ENCODE measurements at regions not wholly inside any gene's neighbourhood (a gene's known extent, or its start where the extent isn't known, plus 50 kb on each side); places are given as distances from the start of the nearest gene placed in this dataset.

GRCh38 chr19:34590228-34590627 is 86.7 kb downstream of the SCGB2B2 start:
- Histone ChIP-seq H3K36me3 (no peaks in the 10 kb centered on the region), H3K4me3 (no peak overlapping the region), H3K27me3 (ENCODE audit: low read depth) (no peaks in the 10 kb centered on the region), H3K4me1 (peaks cover 8% of the 10 kb centered on the region), H3K9me3 (replicated peaks) (no peaks in the 10 kb centered on the region), H3K27ac (replicated peaks) (no peak overlapping the region)
- no peak for DNase-seq
- TF ChIP-seq CTCF (IDR thresholded peaks at IDR 0.05; ENCODE audit: borderline replicate concordance) = no peak
- intact Hi-C loops (cut with micrococcal nuclease) = no loop called here

- H3K36me3 ChIP-seq = no peaks in the 10 kb centered on the region
- H3K27me3 ChIP-seq (ENCODE audit: low read depth) = no peaks in the 10 kb centered on the region
- H3K27ac ChIP-seq (replicated peaks) = no peak overlapping the region
- intact Hi-C loops (cut with micrococcal nuclease) = no loop called here
- peaks cover 4% of the 10 kb centered on the region for H3K4me1 ChIP-seq
- H3K9me3 ChIP-seq (replicated peaks) = no peaks in the 10 kb centered on the region
- TF ChIP-seq CTCF (IDR thresholded peaks at IDR 0.05; ENCODE audit: borderline replicate concordance) = no peak
- no peak overlapping the region for H3K4me3 ChIP-seq
- no peak for DNase-seq
These were observed 87.2 kb downstream of the SCGB2B2 start for GRCh38 chr19:34589730-34590129.

- no peak for DNase-seq
- no peaks in the 10 kb centered on the region for H3K27me3 ChIP-seq (ENCODE audit: low read depth)
- no peaks in the 10 kb centered on the region for H3K36me3 ChIP-seq
- H3K4me1 ChIP-seq = no peaks in the 10 kb centered on the region
- H3K4me3 ChIP-seq = no peak overlapping the region
- intact Hi-C loops (cut with micrococcal nuclease) = no loop called here
- H3K27ac ChIP-seq (replicated peaks) = no peak overlapping the region
- H3K9me3 ChIP-seq (replicated peaks) = no peaks in the 10 kb centered on the region
- TF ChIP-seq CTCF (IDR thresholded peaks at IDR 0.05; ENCODE audit: borderline replicate concordance) = no peak
These were observed 88.1 kb downstream of the SCGB2B2 start for GRCh38 chr19:34588846-34589245.

GRCh38 chr19:34588249-34588648 is 88.7 kb downstream of the SCGB2B2 start:
- Histone ChIP-seq H3K4me1 (no peaks in the 10 kb centered on the region), H3K4me3 (no peak overlapping the region), H3K36me3 (no peaks in the 10 kb centered on the region), H3K27ac (replicated peaks) (no peak overlapping the region), H3K9me3 (replicated peaks) (no peaks in the 10 kb centered on the region), H3K27me3 (ENCODE audit: low read depth) (no peaks in the 10 kb centered on the region)
- TF ChIP-seq CTCF (IDR thresholded peaks at IDR 0.05; ENCODE audit: borderline replicate concordance) = no peak
- intact Hi-C loops (cut with micrococcal nuclease) = no loop called here
- DNase-seq = no peak

GRCh38 chr19:34580408-34580807 is 96.6 kb downstream of the SCGB2B2 start:
- no peak for TF ChIP-seq CTCF (IDR thresholded peaks at IDR 0.05; ENCODE audit: borderline replicate concordance)
- Histone ChIP-seq H3K4me3 (no peak overlapping the region), H3K36me3 (no peaks in the 10 kb centered on the region), H3K27ac (replicated peaks) (no peak overlapping the region), H3K9me3 (replicated peaks) (no peaks in the 10 kb centered on the region), H3K4me1 (peaks cover 7% of the 10 kb centered on the region), H3K27me3 (ENCODE audit: low read depth) (peaks cover 18% of the 10 kb centered on the region)
- intact Hi-C loops (cut with micrococcal nuclease) = no loop called here
- no peak for DNase-seq

- H3K9me3 ChIP-seq (replicated peaks) = no peaks in the 10 kb centered on the region
- no peak overlapping the region for H3K4me3 ChIP-seq
- intact Hi-C loops (cut with micrococcal nuclease) = no loop called here
- DNase-seq = no peak
- no peak overlapping the region for H3K27ac ChIP-seq (replicated peaks)
- H3K36me3 ChIP-seq = no peaks in the 10 kb centered on the region
- TF ChIP-seq CTCF (IDR thresholded peaks at IDR 0.05; ENCODE audit: borderline replicate concordance) = no peak
- peaks cover 18% of the 10 kb centered on the region for H3K27me3 ChIP-seq (ENCODE audit: low read depth)
- H3K4me1 ChIP-seq = peaks cover 7% of the 10 kb centered on the region
These were observed 97.0 kb downstream of the SCGB2B2 start for GRCh38 chr19:34580055-34580336.
